Nucleus accumbens (tissue), 56 donors: ENCODE measurements at regions not wholly inside any gene's neighbourhood (a gene's known extent, or its start where the extent isn't known, plus 50 kb on each side); places are given as distances from the start of the nearest gene placed in this dataset.

Experiments used
- DNase-seq, 56 donors: peaks; one replicate each; lab custom pipeline; 2025; lab: John Stamatoyannopoulos, UW

DNA sequence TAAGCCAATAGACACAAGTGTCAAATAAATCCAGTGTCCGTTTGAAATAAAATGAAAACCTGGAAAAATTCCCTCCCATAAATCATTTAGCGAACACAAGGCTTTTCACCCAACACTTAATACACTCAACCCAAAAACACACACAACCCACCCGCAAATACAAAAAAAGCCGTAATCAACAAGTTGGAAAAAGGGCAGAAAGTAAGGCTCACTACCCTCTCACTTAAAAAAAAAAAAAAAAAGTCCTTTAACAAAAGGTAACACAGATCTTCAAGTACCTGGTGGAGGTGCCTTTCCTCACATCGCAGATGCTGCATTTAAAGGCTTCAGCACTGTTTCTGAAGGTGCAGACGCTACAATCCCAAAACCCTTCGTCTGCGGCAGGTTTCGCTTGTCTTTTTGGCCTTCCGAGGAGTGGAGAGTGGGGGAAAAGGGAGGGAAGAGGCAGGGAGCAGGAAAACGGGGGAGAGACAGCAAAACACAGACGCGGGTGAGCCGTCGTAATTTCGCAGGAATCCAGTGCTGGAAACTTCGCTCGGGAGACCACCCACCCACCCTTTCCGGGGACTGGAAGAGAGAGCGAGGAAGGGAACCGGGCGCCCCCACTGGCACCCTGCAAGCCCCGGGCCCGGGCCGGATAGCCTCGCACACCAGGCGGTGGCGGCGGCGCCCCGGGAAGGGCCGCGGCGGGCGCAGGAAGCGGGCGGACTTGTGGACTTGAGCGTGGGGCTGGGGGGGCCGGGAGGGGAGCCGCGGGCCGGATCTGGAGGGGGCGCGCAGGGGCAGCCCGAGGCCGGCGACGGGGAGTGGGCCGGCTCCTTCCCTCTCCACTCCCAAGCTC, 401.8 kb downstream of the SHQ1 start, which contains the start of gene RYBP:
Gene RYBP (minus strand): TSS at position 404 of the 841 bp plus-strand sequence.
- DNase-seq = peak in 28 of 56 donors; percentile 13 to 82 (median 68)

DNA sequence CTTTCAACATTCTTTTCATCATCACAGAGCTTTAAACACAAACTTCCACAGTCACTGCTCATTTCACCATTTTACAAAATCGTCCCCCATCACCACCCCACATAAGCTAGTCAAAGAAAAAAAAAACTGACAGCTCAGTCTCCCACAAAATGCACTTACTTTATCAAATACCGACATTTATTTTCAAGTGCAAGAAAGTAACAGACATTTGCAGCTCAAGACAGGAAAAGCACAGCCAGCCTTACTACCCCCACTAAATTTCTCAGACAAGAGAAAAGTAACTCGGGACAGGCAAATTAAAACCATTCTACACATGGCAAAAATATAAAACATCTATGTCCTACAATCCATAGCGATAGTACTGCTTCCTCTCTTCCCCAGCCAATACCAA, 402.4 kb downstream of the SHQ1 start:
- DNase-seq = no peak

DNA sequence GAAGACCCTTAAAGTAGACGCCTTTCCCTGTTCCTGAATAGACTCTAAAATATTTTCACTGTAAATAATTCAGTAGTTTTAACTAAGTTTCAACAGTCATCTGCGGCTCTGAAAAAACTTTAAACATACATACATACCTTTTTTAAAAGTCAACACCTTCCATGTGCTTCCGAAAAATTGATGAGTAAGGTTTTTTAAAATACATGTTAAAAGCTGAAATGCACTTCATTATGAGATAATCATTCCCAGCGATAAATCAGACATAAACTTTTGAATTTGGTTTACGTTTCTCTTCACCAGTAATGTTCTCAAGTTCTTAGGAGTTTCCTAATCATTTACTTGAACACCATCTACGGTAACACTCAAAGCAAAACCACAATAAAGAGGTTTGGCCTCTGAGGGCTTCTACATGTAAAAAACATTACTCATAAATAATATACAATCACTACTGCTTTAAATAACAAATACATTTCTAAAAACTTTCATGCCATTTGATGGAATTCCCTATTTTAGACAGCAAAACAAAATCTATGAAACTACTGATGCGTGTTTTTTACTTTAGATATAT, 403.5 kb downstream of the SHQ1 start:
- no peak for DNase-seq

DNA sequence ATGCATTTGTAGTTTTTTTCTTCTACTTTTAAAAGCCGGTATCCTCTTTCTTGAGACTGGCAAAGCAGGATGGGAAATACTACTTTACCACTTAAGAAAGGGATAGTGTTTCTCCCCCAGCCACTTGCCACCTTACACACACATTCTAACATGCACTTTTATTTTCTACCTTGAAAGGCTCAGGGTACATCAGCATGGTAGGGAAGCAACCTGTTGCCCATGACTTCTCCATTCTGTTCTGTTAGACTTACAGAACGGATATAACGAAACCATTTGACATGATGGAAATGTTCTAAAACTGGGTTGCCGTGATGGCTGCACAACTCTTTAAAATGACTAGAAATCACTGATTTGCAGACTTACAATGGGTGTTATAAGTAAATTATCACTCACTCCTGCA, 405.5 kb downstream of the SHQ1 start:
- no peak for DNase-seq

DNA sequence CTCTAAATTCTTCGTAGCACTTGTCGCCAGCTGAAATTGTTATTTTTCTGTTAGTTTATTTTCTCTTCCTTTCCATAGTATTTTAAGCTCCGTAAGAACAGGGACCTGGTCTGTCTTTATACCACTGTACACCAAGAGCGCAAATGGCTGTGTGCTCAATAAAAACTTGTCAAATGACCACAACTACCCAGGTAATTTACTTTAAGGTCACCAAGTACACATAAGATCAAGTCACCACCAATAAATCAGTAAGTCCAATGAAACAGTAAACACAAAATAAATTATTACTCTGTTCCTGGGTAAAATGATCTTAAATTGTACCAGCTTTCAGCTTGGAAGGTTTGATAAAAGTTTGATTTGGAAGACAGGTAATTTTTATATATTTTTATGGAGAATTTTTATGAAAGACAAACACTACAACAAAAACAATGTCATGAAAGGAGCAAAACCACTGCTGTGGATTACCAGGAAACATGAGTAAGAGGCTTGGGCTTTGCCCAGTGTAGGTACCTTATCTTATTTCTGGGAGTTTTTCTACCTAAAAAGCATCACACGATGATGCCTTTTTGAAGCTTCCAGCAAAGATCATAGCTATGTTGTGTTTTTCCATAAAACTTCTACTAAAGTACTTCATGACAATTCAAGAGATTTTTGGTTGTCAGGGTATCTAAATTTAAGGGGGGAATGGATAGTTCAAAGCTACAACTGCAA, 406.8 kb downstream of the SHQ1 start:
- DNase-seq = no peak

DNA sequence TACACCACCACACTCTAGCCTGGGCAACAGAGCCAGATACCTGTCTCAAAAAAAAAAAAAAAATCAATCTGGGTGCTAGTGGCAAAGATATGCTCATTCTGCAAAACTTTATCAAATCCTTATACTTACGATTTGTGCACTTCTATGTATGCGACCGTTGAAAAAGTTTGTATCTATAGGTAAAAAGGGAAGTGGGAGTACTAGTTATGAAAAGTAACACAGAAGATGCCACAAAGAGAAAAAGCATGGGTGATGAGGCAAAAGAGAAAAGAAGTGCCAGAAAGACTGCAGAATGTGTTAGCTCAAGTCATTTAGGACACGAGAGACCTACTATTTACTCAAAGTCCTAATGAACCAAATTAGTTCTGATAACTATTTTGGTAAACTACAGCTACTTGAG, 407.8 kb downstream of the SHQ1 start:
- DNase-seq = no peak

DNA sequence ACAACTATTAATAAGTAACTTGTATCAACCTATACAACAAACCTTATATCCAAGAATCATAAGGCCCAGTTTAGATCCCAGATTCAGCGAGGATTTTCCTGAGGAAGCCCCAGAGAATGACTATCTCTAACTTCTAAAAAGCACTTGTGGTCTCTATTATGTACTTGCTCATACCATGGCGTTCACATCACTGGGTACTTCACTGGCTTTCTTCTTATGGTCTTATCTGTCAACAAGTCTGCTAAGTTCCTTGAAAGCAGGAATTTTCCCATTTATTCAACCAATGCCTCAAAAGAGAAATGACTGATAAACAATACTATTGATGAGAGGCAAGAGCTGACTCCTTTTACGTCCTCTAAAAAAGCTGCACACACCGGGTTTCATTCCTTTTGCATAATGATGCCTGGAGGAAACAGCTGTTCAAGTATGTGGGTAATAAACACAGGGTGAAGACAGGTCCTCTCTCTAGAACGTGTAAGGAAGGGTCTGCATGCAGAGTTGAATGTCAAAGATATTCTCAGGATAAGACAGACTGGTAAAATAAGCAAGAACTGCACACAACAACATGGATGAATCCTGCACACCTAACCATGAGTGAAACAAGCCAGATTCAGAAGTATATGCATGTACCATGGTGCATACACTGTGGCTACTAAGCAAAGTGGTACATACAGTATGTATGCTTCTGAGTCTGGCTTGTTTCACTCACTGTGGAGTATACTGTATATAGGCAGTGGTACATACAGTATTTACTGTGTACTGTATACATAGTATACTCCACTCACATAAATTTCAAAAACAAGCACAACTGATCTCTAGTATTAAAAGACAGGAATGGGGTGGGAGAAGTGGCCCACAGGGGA, 408.7 kb downstream of the SHQ1 start:
- no peak for DNase-seq

DNA sequence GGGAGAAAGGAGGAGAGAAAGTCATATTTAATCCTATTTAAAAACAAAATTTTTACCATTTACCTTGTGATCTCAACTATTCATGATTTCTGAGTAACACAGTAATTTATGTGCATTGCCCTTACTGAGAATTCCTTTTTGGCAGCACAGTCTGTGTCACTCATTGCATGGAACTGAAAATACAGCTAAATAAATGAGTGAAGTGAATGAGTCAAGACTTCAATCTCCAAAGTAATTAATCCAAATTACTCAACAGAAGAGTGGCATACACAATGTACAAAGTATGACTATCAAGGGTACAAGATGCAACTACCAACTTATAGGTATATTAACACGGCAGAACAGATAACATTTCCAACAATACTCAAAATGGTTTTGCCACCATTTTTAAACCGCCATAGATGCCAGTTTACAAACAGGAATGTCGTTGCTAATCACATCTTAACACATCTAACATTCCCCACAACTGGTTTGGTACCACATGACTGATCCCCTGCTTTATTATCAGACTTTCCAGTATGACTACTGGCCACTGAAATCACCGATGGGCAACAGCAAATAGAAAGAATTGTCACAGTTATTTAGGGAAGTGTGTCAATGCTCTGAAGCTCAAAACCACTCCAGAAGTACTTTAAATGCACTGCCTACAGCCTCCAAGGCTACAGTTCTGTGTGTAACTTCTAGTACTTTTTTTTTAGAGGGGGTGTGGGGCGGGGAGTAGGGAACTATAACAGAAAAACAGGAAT, 410.4 kb downstream of the SHQ1 start:
- DNase-seq = peak in 2 of 56 donors; percentile 5 to 8

DNA sequence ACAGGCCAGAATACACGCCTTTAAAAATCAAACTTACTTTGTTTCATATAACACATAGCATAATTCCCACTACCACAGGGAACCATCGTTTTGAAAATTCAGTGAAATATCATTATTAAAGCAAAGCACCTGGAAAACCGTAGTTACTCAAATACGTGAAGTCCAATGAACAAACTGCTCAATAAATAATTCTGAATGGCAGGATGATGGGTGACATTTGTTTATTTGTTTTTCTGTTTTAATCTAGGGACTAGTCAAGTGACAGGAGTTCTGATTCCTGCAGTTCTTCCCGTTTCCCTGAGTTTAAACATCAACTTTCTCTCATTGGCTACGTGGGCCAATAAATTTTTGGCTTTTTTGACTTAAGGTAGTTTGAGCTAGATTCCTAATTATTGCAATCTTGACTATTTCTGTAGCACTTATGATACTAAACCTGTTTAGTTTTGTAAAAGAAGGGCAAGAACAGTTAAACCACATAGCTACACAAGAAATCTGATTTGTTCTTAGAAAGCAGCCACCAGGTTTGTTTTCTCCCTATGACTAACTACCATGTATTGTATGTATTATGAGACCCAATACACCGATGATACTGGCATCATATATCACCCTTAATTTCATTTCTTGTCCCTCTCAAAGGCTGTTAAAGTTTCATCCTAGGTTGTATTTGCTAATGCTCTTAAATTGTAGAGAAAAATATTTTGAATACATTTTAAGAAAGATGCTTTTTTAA, 411.2 kb downstream of the SHQ1 start:
- DNase-seq = no peak

DNA sequence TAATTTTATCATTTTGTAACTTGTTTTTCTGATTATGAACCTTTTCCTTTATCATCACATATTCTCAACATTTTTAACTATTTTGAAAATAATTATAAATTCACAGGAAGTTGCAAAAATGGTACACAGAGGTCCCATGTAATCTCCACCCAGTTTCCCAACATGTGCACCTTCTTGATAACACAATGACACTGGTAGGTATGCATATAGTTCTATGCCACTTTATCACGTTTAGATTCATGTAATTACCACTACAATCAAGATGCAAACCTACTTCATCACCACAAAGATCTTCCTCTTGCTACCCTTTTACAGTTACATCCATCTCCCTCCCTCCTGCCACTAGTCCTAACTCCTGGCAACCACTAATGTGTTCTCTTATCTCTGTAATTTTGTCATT, 413.9 kb downstream of the SHQ1 start:
- DNase-seq = no peak

DNA sequence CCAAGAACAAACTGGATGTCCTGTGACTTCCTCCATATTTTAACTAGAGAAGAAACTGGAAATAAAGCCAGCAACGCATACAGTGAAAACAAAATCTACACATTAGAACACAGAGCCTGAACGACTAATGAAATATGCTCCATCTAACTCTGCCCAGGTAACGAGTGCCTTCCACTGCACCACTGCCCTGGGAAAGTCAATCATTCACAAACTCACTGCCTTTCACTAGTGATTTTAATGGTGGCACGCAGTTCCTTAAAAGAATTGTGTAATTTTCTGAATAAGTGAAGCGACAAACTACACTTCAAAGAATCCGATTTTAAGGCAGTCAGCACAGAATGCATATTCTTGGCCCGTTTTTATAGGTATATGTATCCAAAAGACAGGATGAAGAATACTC, 416.0 kb downstream of the SHQ1 start:
- DNase-seq = no peak

DNA sequence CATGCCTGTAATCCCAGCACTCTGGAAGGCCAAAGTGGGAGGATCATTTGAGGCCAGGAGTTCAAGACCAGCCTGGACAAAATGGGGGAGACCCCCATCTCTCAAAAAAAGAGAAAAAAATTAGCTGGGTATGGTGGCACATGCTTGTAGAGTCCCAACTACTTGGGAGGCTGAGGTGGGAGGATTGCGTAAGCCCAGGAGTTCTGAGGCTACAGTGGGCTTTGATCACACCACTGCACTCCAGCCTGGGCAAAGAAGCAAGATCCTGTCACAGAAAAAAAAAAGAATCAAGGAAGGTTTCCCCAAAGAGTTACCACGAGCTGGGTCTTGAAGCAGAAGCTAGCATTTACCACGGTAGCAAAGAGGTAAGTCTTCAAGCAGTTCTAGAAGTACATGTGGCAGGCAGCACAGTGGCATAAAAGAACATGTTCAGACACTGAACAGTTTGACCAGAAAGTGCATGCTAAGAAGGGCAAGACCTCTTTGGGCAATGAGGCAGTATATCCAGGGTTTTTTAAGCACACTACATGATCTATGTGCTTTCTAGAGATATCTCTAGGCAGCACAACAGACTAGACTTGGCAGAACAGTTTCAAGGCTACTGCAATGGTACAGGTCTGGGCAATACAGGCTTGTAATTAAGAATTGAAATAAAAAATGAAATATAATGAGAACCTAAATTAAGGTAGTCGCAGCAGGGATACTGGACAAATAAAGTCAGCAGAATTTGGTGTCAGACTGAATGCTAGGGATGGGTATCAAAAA, 418.5 kb downstream of the SHQ1 start:
- no peak for DNase-seq

DNA sequence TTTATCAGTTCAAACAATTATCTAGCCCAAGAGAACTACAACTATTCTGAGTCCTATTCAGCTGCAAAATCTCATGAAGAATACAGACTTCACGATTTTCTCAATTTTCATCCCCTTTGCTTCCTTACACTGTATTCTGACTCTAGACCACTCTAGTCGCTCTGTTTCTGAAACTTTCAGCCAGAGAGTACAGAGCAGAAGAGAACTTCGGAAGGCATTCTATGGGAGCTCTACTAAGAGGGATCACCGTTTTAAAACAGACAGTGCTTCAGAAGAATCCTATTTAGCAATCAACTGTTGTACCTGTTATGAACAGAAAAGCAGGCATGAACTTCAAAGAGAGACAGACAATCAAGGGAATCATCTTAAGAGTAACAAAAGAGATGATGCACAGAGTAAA, 419.4 kb downstream of the SHQ1 start:
- no peak for DNase-seq

DNA sequence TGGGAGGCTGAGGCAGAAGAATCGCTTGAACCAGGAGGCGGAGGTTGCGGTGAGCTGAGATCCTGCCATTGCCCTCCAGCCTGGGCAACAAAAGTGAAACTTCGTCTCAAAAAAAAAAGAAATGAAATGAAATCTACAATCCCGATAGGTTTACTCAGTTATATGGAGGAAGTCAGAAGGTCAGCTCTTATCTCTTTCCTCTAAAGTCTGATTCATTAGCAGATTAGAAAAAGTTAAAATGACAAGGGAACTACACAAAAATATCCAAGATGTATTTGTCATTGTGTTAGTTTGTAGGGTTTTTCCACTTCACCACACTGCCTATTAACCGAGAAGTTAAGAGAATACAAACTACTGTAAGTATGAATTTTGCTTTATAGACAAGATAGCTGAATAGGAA, 420.6 kb downstream of the SHQ1 start:
- no peak for DNase-seq

DNA sequence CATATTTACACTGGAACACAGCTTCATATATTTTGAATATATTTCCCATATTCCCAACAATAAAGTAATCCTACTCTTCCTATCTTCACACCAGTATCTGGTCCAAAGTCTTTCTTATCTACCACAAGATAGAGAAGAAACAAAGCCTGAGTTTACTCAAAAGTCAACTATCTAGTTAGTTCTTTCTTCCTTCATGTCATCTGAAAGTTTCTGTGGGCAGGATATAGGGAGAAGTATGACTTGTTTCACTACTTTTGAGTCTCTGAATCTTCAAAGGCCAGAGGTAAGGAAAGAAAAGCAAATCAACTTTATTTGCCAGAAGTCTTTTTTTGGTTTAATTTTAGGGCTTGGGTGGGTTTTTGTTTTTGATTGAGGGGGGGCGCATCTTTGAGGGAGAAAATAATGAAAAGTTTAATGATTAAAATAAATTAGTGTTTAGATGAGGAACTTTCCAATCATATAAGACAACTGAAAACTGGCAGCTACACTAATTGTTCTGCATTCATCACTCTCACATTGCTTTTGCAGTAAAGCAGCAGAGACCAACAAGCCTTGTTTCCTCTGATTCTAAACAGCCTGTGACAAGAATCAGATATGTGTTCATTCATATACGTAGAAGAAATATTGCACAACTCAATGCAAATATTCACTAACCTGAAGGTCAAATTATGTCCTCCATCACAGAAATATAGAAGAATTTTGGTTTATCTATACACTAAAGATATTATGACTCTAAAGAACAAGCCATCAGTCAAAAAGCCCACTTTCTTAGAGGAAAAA, 421.4 kb downstream of the SHQ1 start:
- no peak for DNase-seq

DNA sequence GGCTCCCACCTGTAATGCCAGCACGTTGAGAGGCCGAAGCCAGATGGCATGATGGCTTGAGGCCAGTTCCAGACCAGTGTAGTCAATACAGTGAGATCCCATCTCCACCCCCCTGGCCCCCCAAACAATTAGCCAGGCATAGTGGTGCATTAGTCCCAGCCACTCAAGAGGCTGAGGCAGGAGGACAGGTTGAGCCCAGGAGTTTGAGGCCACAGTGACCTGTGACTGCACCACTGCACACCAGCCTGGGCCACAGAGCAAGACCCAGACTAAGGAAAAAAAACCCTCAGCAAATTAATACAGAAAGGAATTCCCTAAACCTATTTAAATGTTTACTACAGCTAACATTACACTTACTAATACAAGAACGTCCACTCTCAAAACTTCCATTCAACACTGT, 424.6 kb downstream of the SHQ1 start:
- DNase-seq = peak in 1 of 56 donors; percentile 3

DNA sequence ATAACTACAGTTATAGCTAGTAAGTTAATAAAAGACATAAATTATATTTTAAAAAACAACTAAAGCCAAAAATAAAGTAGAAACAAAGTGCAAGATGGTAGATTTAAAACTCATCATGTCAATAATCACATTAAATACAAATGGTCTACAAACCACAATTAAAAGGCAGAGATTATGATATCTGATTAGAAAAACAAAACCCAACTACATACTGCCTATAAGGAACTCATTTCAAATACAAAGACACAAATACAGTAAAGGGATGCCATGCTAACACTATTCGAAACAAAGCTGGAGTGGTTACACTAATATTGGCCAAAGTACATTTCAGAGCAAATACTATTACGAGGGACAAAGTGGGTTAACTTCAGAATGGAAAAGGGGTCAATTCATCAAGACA, 426.5 kb downstream of the SHQ1 start:
- no peak for DNase-seq

DNA sequence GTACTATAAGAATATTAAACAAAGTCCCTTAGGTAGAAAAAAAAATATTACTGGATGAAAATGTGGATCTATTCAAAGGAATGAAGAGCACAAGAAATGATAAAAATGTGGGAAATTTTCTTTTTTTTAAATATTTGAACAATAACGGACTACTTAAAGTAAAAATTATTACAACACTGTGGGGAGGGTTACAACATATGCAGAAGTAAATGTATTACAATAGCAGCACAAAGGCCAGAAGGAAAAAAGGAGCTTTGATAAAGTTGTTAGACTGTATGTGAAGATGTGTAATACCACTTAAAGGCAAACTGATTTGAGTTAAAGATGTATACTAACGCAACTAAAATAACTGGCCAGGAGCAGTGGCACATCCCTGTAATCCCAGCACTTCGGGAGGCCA, 427.1 kb downstream of the SHQ1 start:
- no peak for DNase-seq
